Vagina (tissue), 2 donors: ENCODE measurements at regions not wholly inside any gene's neighbourhood (a gene's known extent, or its start where the extent isn't known, plus 50 kb on each side); places are given as distances from the start of the nearest gene placed in this dataset.

Experiments used
- CTCF ChIP-seq, 3 experiments: fragments of 450-650 bp in 2 of 3; fragments of 200-600 bp in 1 of 3; sonication (generic) in 1 of 3; IDR thresholded peaks; one replicate each; pipeline ENCODE4 v1.5.1; 2017 to 2019; ENCODE audit warnings: antibody characterized with exemption in 3 of 3, mild to moderate bottlenecking in 2 of 3, moderate library complexity in 2 of 3
- POLR2A ChIP-seq, 2 donors: fragments of 450-650 bp; IDR thresholded peaks; one replicate each; pipeline ENCODE4 v1.6.1; 2017; ENCODE audit warnings: antibody characterized with exemption in 2 of 2, mild to moderate bottlenecking in 2 of 2, moderate library complexity in 2 of 2
- POLR2AphosphoS5 ChIP-seq, 2 donors: sonication (generic); formaldehyde crosslinking; IDR thresholded peaks; one replicate each; pipeline ENCODE4 v1.9.0; 2017; ENCODE audit warnings: antibody characterized with exemption in 2 of 2, mild to moderate bottlenecking in 2 of 2, low read depth in 1 of 2; ENCODE audit not compliant: insufficient read depth in 1 of 2

GRCh38 chr4:153954654-153955053 lies 165.8 kb upstream of the SFRP2 start:
- no peak for TF ChIP-seq CTCF (IDR thresholded peaks at IDR 0.05)
- no peak for TF ChIP-seq POLR2A (IDR thresholded peaks at IDR 0.05)
- no peak for TF ChIP-seq POLR2AphosphoS5 (IDR thresholded peaks at IDR 0.05; ENCODE audit: insufficient read depth in 1 of 2, low read depth in 1 of 2)
